ENCODE measurements at regions not wholly inside any gene's neighbourhood (a gene's known extent, or its start where the extent isn't known, plus 50 kb on each side); places are given as distances from the start of the nearest gene placed in this dataset.

- peaks cover 0 to 9% (median 0%) of the 10 kb centered on the region in 3 donors for H3K9me3 Mint-ChIP-seq
- no peak overlapping the region for H3K27ac Mint-ChIP-seq
- H3K36me3 Mint-ChIP-seq: no peaks in the 10 kb centered on the region
- H3K4me1 ChIP-seq (ENCODE audit: control insufficient read depth in 1 of 2, extremely low read depth in 1 of 2, insufficient read depth in 2 of 2, low read length in 2 of 2): peaks cover 0 to 4% of the 10 kb centered on the region in 2 experiments
- H3K36me3 ChIP-seq (ENCODE audit: control insufficient read depth in 2 of 2, extremely low read depth in 1 of 2, insufficient read depth in 1 of 2, low read length in 1 of 2): no peaks in the 10 kb centered on the region
- H3K4me1 Mint-ChIP-seq: peaks cover 0 to 4% (median 0%) of the 10 kb centered on the region in 3 donors
- H3K4me3 ChIP-seq (ENCODE audit: control insufficient read depth in 1 of 2, extremely low read depth in 1 of 2, low read length in 1 of 2): no peak overlapping the region
- H3K4me3 Mint-ChIP-seq: no peak overlapping the region
- ATAC-seq (replicated peaks in 1 of 4): no peak
- H3K27me3 Mint-ChIP-seq: peaks cover 5% of the 10 kb centered on the region in 2 donors
- CTCF ChIA-PET: no interaction called here
- peaks cover 0 to 2% of the 10 kb centered on the region in 2 experiments for H3K27me3 ChIP-seq (replicated peaks in 1 of 2; ENCODE audit: control insufficient read depth in 2 of 2, extremely low read depth in 1 of 2, insufficient read depth in 2 of 2, low read length in 1 of 2)
- no peak for DNase-seq
- WGBS (ENCODE audit: insufficient coverage): 83% methylated on average over 2 of the region's 2 CpGs
- no peaks in the 10 kb centered on the region for H3K9me3 ChIP-seq
- H3K27ac ChIP-seq (ENCODE audit: low read length): no peak overlapping the region
- POLR2A ChIA-PET: no interaction called here
These were observed 156.6 kb upstream of the SLC24A5 start for GRCh38 chr15:47964229-47964628.

GRCh38 chr15:47965297-47965696 is 155.5 kb upstream of the SLC24A5 start:
- Mint-ChIP-seq H3K36me3 (no peaks in the 10 kb centered on the region), H3K4me1 (peaks cover 0 to 4% (median 0%) of the 10 kb centered on the region in 3 donors), H3K27ac (no peak overlapping the region), H3K9me3 (peaks cover 0 to 4% (median 0%) of the 10 kb centered on the region in 3 donors), H3K27me3 (peaks cover 5% of the 10 kb centered on the region in 2 donors), H3K4me3 (no peak overlapping the region)
- peaks cover 0 to 4% of the 10 kb centered on the region in 2 experiments for H3K4me1 ChIP-seq (ENCODE audit: control insufficient read depth in 1 of 2, extremely low read depth in 1 of 2, insufficient read depth in 2 of 2, low read length in 2 of 2)
- peaks cover 0 to 2% of the 10 kb centered on the region in 2 experiments for H3K27me3 ChIP-seq (replicated peaks in 1 of 2; ENCODE audit: control insufficient read depth in 2 of 2, extremely low read depth in 1 of 2, insufficient read depth in 2 of 2, low read length in 1 of 2)
- H3K27ac ChIP-seq (ENCODE audit: low read length): no peak overlapping the region
- no peaks in the 10 kb centered on the region for H3K36me3 ChIP-seq (ENCODE audit: control insufficient read depth in 2 of 2, extremely low read depth in 1 of 2, insufficient read depth in 1 of 2, low read length in 1 of 2)
- 84% methylated on average over 4 of the region's 4 CpGs for WGBS (ENCODE audit: insufficient coverage)
- DNase-seq (no peak), ATAC-seq (replicated peaks in 1 of 4) (no peak)
- POLR2A ChIA-PET: no interaction called here
- H3K4me3 ChIP-seq (ENCODE audit: control insufficient read depth in 1 of 2, extremely low read depth in 1 of 2, low read length in 1 of 2): no peak overlapping the region
- CTCF ChIA-PET: no interaction called here
- no peaks in the 10 kb centered on the region for H3K9me3 ChIP-seq

- ATAC-seq (replicated peaks in 1 of 4): no peak
- H3K4me1 Mint-ChIP-seq: no peaks in the 10 kb centered on the region
- ChIA-PET CTCF (no interaction called here), POLR2A (no interaction called here)
- H3K9me3 Mint-ChIP-seq: peaks cover 0 to under 1% (median 0%) of the 10 kb centered on the region in 3 donors
- H3K27me3 ChIP-seq (replicated peaks in 1 of 2; ENCODE audit: control insufficient read depth in 2 of 2, extremely low read depth in 1 of 2, insufficient read depth in 2 of 2, low read length in 1 of 2): no peaks in the 10 kb centered on the region
- H3K36me3 Mint-ChIP-seq: no peaks in the 10 kb centered on the region
- H3K4me3 Mint-ChIP-seq: no peak overlapping the region
- no peaks in the 10 kb centered on the region for H3K36me3 ChIP-seq (ENCODE audit: control insufficient read depth in 2 of 2, extremely low read depth in 1 of 2, insufficient read depth in 1 of 2, low read length in 1 of 2)
- WGBS (ENCODE audit: insufficient coverage): 78% methylated on average over 1 of the region's 1 CpG
- H3K27me3 Mint-ChIP-seq: peaks cover under 1 to 3% of the 10 kb centered on the region in 2 donors
- H3K27ac ChIP-seq (ENCODE audit: low read length): no peak overlapping the region
- no peaks in the 10 kb centered on the region for H3K9me3 ChIP-seq
- DNase-seq: no peak
- H3K27ac Mint-ChIP-seq: no peak overlapping the region
- no peaks in the 10 kb centered on the region for H3K4me1 ChIP-seq (ENCODE audit: control insufficient read depth in 1 of 2, extremely low read depth in 1 of 2, insufficient read depth in 2 of 2, low read length in 2 of 2)
- no peak overlapping the region for H3K4me3 ChIP-seq (ENCODE audit: control insufficient read depth in 1 of 2, extremely low read depth in 1 of 2, low read length in 1 of 2)
These were observed 152.2 kb upstream of the SLC24A5 start for GRCh38 chr15:47968593-47968992.

GRCh38 chr15:47971637-47972036 is 149.2 kb upstream of the SLC24A5 start:
- DNase-seq (no peak), ATAC-seq (replicated peaks in 1 of 4) (no peak)
- no peak overlapping the region for H3K4me3 Mint-ChIP-seq
- CTCF ChIA-PET: no interaction called here
- no peak overlapping the region for H3K27ac Mint-ChIP-seq
- H3K36me3 Mint-ChIP-seq: no peaks in the 10 kb centered on the region
- Histone ChIP-seq H3K27me3 (replicated peaks in 1 of 2; ENCODE audit: control insufficient read depth in 2 of 2, extremely low read depth in 1 of 2, insufficient read depth in 2 of 2, low read length in 1 of 2) (no peaks in the 10 kb centered on the region), H3K4me1 (ENCODE audit: control insufficient read depth in 1 of 2, extremely low read depth in 1 of 2, insufficient read depth in 2 of 2, low read length in 2 of 2) (no peaks in the 10 kb centered on the region), H3K36me3 (ENCODE audit: control insufficient read depth in 2 of 2, extremely low read depth in 1 of 2, insufficient read depth in 1 of 2, low read length in 1 of 2) (no peaks in the 10 kb centered on the region), H3K9me3 (no peaks in the 10 kb centered on the region), H3K4me3 (ENCODE audit: control insufficient read depth in 1 of 2, extremely low read depth in 1 of 2, low read length in 1 of 2) (no peak overlapping the region), H3K27ac (ENCODE audit: low read length) (no peak overlapping the region)
- POLR2A ChIA-PET: no interaction called here
- no peaks in the 10 kb centered on the region for H3K9me3 Mint-ChIP-seq
- no peaks in the 10 kb centered on the region for H3K4me1 Mint-ChIP-seq
- WGBS (ENCODE audit: insufficient coverage): 86% methylated on average over 2 of the region's 4 CpGs
- H3K27me3 Mint-ChIP-seq: peaks cover 0 to 2% of the 10 kb centered on the region in 2 donors

GRCh38 chr15:47972738-47973137 is 148.1 kb upstream of the SLC24A5 start:
- no peak overlapping the region for H3K27ac Mint-ChIP-seq
- POLR2A ChIA-PET: no interaction called here
- H3K36me3 Mint-ChIP-seq: no peaks in the 10 kb centered on the region
- Histone ChIP-seq H3K27ac (ENCODE audit: low read length) (no peak overlapping the region), H3K27me3 (replicated peaks in 1 of 2; ENCODE audit: control insufficient read depth in 2 of 2, extremely low read depth in 1 of 2, insufficient read depth in 2 of 2, low read length in 1 of 2) (no peaks in the 10 kb centered on the region), H3K36me3 (ENCODE audit: control insufficient read depth in 2 of 2, extremely low read depth in 1 of 2, insufficient read depth in 1 of 2, low read length in 1 of 2) (no peaks in the 10 kb centered on the region), H3K4me1 (ENCODE audit: control insufficient read depth in 1 of 2, extremely low read depth in 1 of 2, insufficient read depth in 2 of 2, low read length in 2 of 2) (no peaks in the 10 kb centered on the region), H3K4me3 (ENCODE audit: control insufficient read depth in 1 of 2, extremely low read depth in 1 of 2, low read length in 1 of 2) (no peak overlapping the region), H3K9me3 (no peaks in the 10 kb centered on the region)
- no peak for DNase-seq
- ATAC-seq (replicated peaks in 1 of 4): no peak
- no peaks in the 10 kb centered on the region for H3K9me3 Mint-ChIP-seq
- CTCF ChIA-PET: no interaction called here
- H3K4me1 Mint-ChIP-seq: no peaks in the 10 kb centered on the region
- H3K27me3 Mint-ChIP-seq: peaks cover 0 to 2% of the 10 kb centered on the region in 2 donors
- no peak overlapping the region for H3K4me3 Mint-ChIP-seq
- WGBS (ENCODE audit: insufficient coverage): 80% methylated on average over 1 of the region's 3 CpGs

- no peaks in the 10 kb centered on the region for H3K36me3 ChIP-seq (ENCODE audit: control insufficient read depth in 2 of 2, extremely low read depth in 1 of 2, insufficient read depth in 1 of 2, low read length in 1 of 2)
- ChIA-PET POLR2A (no interaction called here), CTCF (no interaction called here)
- peaks cover 0 to 5% of the 10 kb centered on the region in 2 donors for H3K27me3 Mint-ChIP-seq
- H3K36me3 Mint-ChIP-seq: no peaks in the 10 kb centered on the region
- WGBS (ENCODE audit: insufficient coverage): 9% methylated on average over 1 of the region's 1 CpG
- H3K9me3 Mint-ChIP-seq: peaks cover 0 to 4% (median 2%) of the 10 kb centered on the region in 3 donors
- no peak for DNase-seq
- no peak overlapping the region for H3K4me3 Mint-ChIP-seq
- no peak overlapping the region for H3K27ac Mint-ChIP-seq
- no peaks in the 10 kb centered on the region for H3K4me1 ChIP-seq (ENCODE audit: control insufficient read depth in 1 of 2, extremely low read depth in 1 of 2, insufficient read depth in 2 of 2, low read length in 2 of 2)
- no peaks in the 10 kb centered on the region for H3K27me3 ChIP-seq (replicated peaks in 1 of 2; ENCODE audit: control insufficient read depth in 2 of 2, extremely low read depth in 1 of 2, insufficient read depth in 2 of 2, low read length in 1 of 2)
- no peak for ATAC-seq (replicated peaks in 1 of 4)
- H3K4me3 ChIP-seq (ENCODE audit: control insufficient read depth in 1 of 2, extremely low read depth in 1 of 2, low read length in 1 of 2): no peak overlapping the region
- H3K27ac ChIP-seq (ENCODE audit: low read length): no peak overlapping the region
- no peaks in the 10 kb centered on the region for H3K9me3 ChIP-seq
- H3K4me1 Mint-ChIP-seq: no peaks in the 10 kb centered on the region
These were observed 146.1 kb upstream of the SLC24A5 start for GRCh38 chr15:47974724-47975123.

- H3K36me3 Mint-ChIP-seq: no peaks in the 10 kb centered on the region
These were observed 145.4 kb upstream of the SLC24A5 start for GRCh38 chr15:47975427-47975826.

More at GRCh38 chr15:47975427-47975826, 145.4 kb upstream of the SLC24A5 start:
- Mint-ChIP-seq H3K4me1 (no peaks in the 10 kb centered on the region), H3K27me3 (peaks cover 0 to 5% of the 10 kb centered on the region in 2 donors), H3K4me3 (no peak overlapping the region), H3K27ac (no peak overlapping the region), H3K9me3 (peaks cover 0 to 4% (median 2%) of the 10 kb centered on the region in 3 donors)
- no peak for DNase-seq
- H3K9me3 ChIP-seq: no peaks in the 10 kb centered on the region
- H3K27ac ChIP-seq (ENCODE audit: low read length): no peak overlapping the region
- no peaks in the 10 kb centered on the region for H3K4me1 ChIP-seq (ENCODE audit: control insufficient read depth in 1 of 2, extremely low read depth in 1 of 2, insufficient read depth in 2 of 2, low read length in 2 of 2)
- ATAC-seq (replicated peaks in 1 of 4): no peak
- H3K4me3 ChIP-seq (ENCODE audit: control insufficient read depth in 1 of 2, extremely low read depth in 1 of 2, low read length in 1 of 2): no peak overlapping the region
- H3K27me3 ChIP-seq (replicated peaks in 1 of 2; ENCODE audit: control insufficient read depth in 2 of 2, extremely low read depth in 1 of 2, insufficient read depth in 2 of 2, low read length in 1 of 2): no peaks in the 10 kb centered on the region
- ChIA-PET POLR2A (no interaction called here), CTCF (no interaction called here)
- H3K36me3 ChIP-seq (ENCODE audit: control insufficient read depth in 2 of 2, extremely low read depth in 1 of 2, insufficient read depth in 1 of 2, low read length in 1 of 2): no peaks in the 10 kb centered on the region

All from T-cell (primary cell).